Tibial artery (tissue), 4 donors: ENCODE measurements at regions not wholly inside any gene's neighbourhood (a gene's known extent, or its start where the extent isn't known, plus 50 kb on each side); places are given as distances from the start of the nearest gene placed in this dataset.
"Not testable (repeated sequence)": the region's sequence is repeated elsewhere in the genome, so short reads cannot be mapped to it uniquely, and the experiment has no call there.

ENCODE experiments used
- DNase-seq, 2 donors: peaks; one replicate each; pipeline ENCODE4 v3.0.0-alpha.2; 2019
- H3K27ac ChIP-seq, 2 donors: fragments of 200-600 bp; sonication (generic) in 1 of 2; 1 replicate in 1 of 2; 2 replicates in 1 of 2; pipeline ENCODE4 v1.5.1; 2018 to 2019; ENCODE audit warnings: mild to moderate bottlenecking in 1 of 2
- H3K27me3 ChIP-seq, 2 donors: fragments of 200-600 bp; sonication (generic) in 1 of 2; one replicate each; pipeline versions ENCODE4 v1.5.1 to v1.6.0; 2016 to 2019
- H3K36me3 ChIP-seq, 3 donors: fragments of 200-600 bp; sonication (generic) in 2 of 3; one replicate each; pipeline ENCODE4 v1.5.1; 2016 to 2019; ENCODE audit warnings: mild to moderate bottlenecking in 2 of 3
- H3K4me1 ChIP-seq, 4 donors: fragments of 200-600 bp; sonication (generic) in 2 of 4; 1 replicate in 3 of 4; 2 replicates in 1 of 4; pipeline ENCODE4 v1.5.1; 2016 to 2019
- H3K4me3 ChIP-seq, 2 donors: fragments of 200-600 bp; sonication (generic) in 1 of 2; 1 replicate in 1 of 2; 2 replicates in 1 of 2; pipeline ENCODE4 v1.5.1; 2018 to 2019; ENCODE audit warnings: mild to moderate bottlenecking in 2 of 2
- H3K9me3 ChIP-seq, 3 donors: fragments of 200-600 bp; sonication (generic) in 1 of 3; one replicate each; pipeline ENCODE4 v1.5.1; 2016 to 2019
- CTCF ChIP-seq, 2 experiments: fragments of 200-600 bp in 1 of 2; fragments of 450-650 bp in 1 of 2; IDR thresholded peaks; one replicate each; pipeline ENCODE4 v1.5.1; 2017 to 2019; ENCODE audit warnings: antibody characterized with exemption in 2 of 2, mild to moderate bottlenecking in 1 of 2, moderate library complexity in 1 of 2
- intact Hi-C: fragments of 100-400 bp; cut with DNase I; formaldehyde crosslinking; loops from one replicate; pipeline ENCODE4 v1.15.0; 2023; ENCODE audit warnings: low total_unique reads

GRCh38 chr5:78719504-78720219 lies 71.1 kb upstream of the LHFPL2 start:
- Histone ChIP-seq H3K4me3 (no peak overlapping the region), H3K27ac (no peak overlapping the region), H3K9me3 (no peaks in the 10 kb centered on the region), H3K4me1 (peaks cover 0 to 29% (median 12%) of the 10 kb centered on the region in 4 donors), H3K27me3 (no peaks in the 10 kb centered on the region), H3K36me3 (no peaks in the 10 kb centered on the region)
- TF ChIP-seq CTCF (IDR thresholded peaks at IDR 0.05): no peak
- no peak for DNase-seq
- intact Hi-C loops: no loop called here

- Histone ChIP-seq H3K4me1 (peaks cover 0 to 29% (median 12%) of the 10 kb centered on the region in 4 donors), H3K36me3 (no peaks in the 10 kb centered on the region), H3K27me3 (no peaks in the 10 kb centered on the region), H3K4me3 (no peak overlapping the region), H3K27ac (no peak overlapping the region), H3K9me3 (no peaks in the 10 kb centered on the region)
- DNase-seq: no peak
- TF ChIP-seq CTCF (IDR thresholded peaks at IDR 0.05): no peak
- intact Hi-C loops: no loop called here
These were observed 70.3 kb upstream of the LHFPL2 start for GRCh38 chr5:78718824-78719223.

- Histone ChIP-seq H3K4me3 (no peak overlapping the region), H3K27me3 (no peaks in the 10 kb centered on the region), H3K36me3 (no peaks in the 10 kb centered on the region), H3K9me3 (no peaks in the 10 kb centered on the region), H3K4me1 (peaks cover 0 to 29% (median 12%) of the 10 kb centered on the region in 4 donors), H3K27ac (no peak overlapping the region)
- intact Hi-C loops: no loop called here
- TF ChIP-seq CTCF (IDR thresholded peaks at IDR 0.05): no peak
- DNase-seq: no peak
These were observed 69.4 kb upstream of the LHFPL2 start for GRCh38 chr5:78717674-78718584.

GRCh38 chr5:78716206-78716605 lies 67.6 kb upstream of the LHFPL2 start:
- intact Hi-C loops: no loop called here
- DNase-seq: no peak

GRCh38 chr5:78715351-78715750 lies 66.8 kb upstream of the LHFPL2 start:
- H3K9me3 ChIP-seq, intact Hi-C loops, H3K4me3 ChIP-seq, DNase-seq, H3K27ac ChIP-seq, H3K27me3 ChIP-seq, H3K36me3 ChIP-seq: not testable (repeated sequence)
- peaks cover 0 to 15% (median 2%) of the 10 kb centered on the region in 4 donors for H3K4me1 ChIP-seq

More at GRCh38 chr5:78716206-78716605, 67.6 kb upstream of the LHFPL2 start:
- Histone ChIP-seq H3K9me3 (no peaks in the 10 kb centered on the region), H3K4me3 (no peak overlapping the region), H3K4me1 (peaks cover 0 to 23% (median 8%) of the 10 kb centered on the region in 4 donors), H3K27me3 (no peaks in the 10 kb centered on the region), H3K27ac (peak overlapping the region; percentile 3 to 16), H3K36me3 (no peaks in the 10 kb centered on the region)
- no peak for TF ChIP-seq CTCF (IDR thresholded peaks at IDR 0.05)

- H3K4me3 ChIP-seq, H3K36me3 ChIP-seq, H3K9me3 ChIP-seq, DNase-seq, H3K27ac ChIP-seq, H3K27me3 ChIP-seq, intact Hi-C loops: not testable (repeated sequence)
- H3K4me1 ChIP-seq: peaks cover 0 to 16% (median 0%) of the 10 kb centered on the region in 4 donors
These were observed 63.1 kb upstream of the LHFPL2 start for GRCh38 chr5:78711670-78712069.

- intact Hi-C loops, DNase-seq, H3K4me3 ChIP-seq, H3K36me3 ChIP-seq, H3K27ac ChIP-seq, H3K9me3 ChIP-seq, H3K27me3 ChIP-seq: not testable (repeated sequence)
- peaks cover 0 to 13% (median 0%) of the 10 kb centered on the region in 4 donors for H3K4me1 ChIP-seq
These were observed 61.3 kb upstream of the LHFPL2 start for GRCh38 chr5:78709729-78710430.
